ENCODE measurements at regions not wholly inside any gene's neighbourhood (a gene's known extent, or its start where the extent isn't known, plus 50 kb on each side); places are given as distances from the start of the nearest gene placed in this dataset.

DNA sequence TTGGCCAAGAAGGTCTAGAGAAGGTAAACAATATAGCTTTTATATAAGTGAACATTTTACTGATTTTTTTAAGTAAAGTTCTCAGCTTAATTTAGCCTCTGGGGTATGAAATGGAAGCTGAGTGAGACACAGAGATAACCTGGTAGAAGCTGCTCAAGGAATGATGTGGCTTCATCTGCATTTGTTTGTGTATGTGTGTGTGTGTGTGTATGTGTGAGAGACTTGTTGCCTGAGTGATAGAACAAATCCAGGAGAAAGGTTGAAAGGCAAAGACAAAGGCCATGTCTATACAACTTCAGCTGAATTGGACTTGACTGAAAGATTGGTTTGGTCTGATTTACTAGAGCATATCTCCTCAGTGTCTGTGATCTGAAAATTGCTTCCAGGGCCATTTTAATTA, 63.6 kb downstream of the PCDH7 start:
- no peak for DNase-seq

DNA sequence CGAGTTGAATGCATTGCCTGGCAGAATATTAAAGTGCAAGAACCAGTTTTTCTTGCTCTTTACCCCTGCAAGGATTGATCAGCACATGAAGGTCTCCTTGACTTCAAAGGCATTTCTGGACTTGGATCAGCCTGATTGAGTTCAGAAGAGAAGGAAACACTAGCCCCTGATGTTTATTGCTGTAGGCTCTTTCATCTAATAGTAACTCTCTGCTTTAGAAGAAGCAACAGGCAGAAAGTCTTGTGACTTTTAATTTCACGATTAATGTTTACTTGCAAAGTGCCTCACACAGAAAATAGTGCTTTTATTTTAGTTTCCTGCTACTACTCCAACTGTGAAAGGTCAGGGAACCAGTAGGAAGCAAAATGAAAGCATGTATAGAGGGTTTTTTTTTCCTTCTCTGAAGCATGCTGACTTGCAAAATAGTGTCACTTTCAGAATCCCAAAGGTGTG, 69.1 kb downstream of the PCDH7 start:
- DNase-seq: no peak

DNA sequence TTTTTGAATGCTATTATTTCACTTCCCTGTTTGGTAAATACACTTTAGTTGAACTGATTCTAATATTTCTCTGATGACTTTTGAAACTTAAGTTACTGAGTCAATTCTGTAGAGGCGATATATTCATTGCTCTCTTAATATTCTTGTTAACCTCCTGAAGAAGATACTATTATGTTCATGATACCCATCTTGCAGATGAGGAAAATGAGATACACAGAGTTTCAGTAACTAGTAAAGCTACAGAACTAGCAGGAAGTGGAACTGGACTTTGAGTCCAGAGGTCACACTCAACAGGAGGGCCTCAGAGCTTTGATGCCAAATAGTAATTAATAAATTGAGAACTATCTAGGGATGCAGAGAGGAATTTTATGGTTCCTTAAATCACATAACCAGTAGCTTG, 70.0 kb downstream of the PCDH7 start:
- DNase-seq: no peak

DNA sequence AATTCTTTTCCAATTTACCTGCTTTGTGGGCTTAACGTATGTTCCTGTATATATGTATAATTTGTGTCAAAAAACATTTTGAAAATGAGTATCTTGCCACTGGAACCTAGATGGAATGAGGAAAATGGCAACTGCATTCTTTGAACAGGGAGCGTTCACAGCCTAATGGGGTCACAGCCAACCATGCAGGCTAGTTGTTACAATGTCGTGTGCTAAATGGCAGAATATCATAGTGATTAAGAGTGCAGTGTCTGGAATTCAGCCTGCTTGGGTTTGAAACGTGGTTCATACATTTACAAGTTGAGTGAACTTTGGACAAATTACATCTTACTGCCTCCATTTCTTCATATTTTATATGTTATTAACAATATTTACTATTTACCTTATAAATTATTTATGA, 70.8 kb downstream of the PCDH7 start:
- DNase-seq: no peak

DNA sequence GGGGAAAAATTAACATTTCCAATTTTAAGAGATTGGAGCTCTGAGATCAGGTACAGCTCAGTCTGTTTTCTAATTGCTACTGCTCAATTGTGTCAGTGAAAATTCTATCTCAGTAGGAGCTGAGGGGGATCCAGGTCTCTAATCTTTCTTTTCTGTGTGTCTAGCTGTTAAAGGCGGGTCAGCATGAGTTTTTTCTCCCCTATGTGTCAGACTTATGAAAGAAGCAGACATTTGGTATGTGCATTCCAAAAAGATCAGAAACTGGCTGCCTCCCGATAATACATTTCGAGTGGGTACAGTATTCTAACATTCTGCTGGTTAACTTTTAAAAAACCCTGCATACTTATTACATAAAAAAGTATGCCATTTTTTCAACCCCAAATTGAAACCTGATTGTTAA, 72.4 kb downstream of the PCDH7 start:
- no peak for DNase-seq

DNA sequence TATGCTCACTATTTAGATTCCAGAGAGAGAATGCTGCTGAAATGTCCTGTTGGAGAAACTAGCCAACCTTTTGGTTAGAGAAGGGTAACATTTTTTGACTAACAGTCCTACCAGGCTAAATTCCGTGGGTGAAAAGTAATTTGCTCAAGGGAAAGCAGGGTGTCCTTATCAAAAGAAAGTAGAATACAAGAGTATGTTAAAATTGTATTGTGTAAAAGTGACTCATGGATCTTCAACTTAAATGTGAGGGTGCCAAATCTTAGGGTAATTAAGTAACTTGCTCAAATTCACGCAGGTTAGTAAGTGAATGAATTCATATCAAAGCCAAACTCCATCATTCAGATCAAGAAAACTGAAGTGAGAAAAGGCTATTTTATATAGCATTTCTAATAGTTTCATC, 81.7 kb downstream of the PCDH7 start:
- no peak for DNase-seq

DNA sequence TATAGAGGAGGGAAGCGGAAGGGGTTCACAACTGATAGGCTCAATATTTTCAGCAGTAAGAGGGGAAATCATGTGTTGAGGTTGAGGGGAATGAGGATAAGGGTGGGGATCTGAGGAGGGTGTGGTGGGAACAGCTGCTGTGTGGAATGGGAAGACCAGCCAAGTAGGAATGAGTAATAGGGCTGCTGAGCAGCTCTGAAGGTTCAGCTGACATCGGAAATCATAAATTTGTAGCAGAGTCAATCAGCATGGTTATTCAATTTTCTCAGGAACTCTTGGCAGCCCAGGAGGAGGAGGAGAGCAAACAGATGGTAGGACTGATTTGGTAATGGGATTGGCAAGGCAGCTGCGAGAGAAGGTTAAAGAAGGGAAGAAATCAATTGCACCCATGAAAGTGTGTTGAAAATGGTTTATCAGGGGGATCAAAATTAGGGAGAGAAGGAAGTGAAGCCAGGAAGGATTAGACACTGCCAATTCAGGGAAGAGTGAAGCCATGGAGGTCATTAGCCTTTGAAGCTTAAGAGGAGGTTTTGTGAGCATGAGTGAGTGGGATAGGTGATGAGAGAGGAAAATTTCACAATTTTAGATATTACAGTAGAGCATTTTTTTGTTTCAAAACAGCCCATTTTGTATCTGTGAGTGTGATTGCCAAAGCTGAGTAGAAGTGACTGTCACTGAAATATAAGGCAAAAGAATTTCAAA, 82.6 kb downstream of the PCDH7 start:
- no peak for DNase-seq

DNA sequence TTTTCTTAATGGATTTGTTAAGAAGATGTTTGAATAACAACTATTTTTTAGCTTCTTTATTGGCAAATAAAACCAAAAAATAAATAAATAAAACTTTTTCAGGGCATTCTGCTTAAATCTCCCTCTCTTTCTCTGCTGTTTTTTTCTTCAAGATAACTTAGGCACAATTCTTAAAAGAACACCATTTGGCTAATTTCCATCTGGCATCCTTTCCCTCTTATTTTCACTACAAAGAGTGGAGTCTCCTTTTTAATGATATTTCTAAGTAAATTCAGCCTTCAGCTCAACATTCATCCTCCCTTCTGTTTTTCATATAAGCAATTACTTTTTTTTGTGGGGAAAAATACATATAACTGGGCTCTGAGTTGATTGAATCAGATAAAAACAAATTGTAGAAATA, 88.1 kb downstream of the PCDH7 start:
- DNase-seq: no peak

DNA sequence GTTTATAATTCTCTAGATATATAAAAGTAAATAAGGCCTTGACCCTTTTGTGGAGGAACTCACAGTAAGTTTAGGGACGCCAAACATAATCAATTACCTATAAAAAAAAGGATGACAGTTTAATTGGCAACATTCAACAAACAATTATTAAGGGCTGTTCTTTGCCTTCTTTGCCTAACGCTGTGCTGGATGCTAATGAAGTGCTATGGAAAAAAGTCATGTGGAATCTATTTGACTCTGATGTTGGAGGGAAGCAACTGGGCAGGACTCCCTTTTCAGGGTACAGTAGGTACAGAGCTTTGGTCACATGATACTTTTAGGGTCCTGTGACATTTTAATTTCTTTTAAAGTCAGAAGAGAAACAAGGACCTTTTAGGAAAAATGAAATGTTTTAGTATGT, 91.1 kb downstream of the PCDH7 start:
- DNase-seq: no peak

DNA sequence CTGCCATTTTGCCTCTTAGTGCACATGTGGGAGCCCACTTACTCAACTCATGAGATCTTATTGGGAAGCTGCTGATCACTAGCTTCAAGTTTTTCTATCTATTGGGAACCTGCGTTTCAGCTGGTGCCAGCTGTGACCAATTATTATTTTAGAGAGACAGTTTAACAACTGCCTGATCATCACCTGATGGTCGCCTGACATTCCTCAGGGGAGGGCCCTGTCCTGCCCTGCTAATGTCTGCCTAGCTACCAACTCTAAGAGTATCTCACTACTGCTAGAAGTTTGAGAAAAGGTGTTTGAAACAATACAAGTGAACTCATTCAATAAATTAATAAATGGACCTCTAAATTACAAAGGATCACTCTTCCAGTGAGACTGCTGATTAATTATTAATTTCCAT, 95.5 kb downstream of the PCDH7 start:
- DNase-seq: no peak

DNA sequence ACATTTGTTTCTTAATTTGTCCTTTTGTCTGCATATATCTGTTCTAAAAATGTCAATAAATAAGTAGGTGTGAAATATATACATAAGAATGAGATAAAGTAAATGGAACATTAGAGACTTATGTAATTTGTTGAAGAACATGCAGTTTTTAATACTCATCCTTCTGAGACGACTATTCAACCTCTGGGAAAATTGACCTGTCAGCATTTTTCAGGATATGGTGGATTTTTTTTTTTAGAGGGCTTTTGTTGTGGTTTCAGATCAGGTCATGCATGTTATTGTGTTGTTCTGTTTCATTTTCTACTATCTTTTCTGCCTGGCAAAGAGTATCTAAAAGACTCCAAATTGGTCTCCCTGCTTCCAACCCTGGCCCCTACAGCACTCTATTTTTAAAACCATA, 97.3 kb downstream of the PCDH7 start:
- DNase-seq: no peak

DNA sequence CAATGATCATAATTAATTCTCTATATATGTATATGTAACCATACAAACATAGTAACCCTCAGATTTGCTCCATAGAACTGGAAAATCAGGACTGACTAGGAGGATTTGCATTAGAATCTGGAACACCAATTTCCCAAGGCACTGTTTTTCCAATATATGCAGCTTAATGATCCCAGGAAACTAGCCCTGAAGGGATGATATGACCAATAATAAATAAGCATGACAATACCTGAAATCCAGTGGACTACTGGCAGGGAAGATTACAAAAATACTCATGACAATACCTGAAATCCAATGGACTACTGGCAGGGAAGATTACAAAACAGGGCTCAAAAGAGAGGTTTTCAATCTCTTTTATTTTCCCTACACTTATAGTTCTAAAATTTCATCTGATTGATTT, 98.4 kb downstream of the PCDH7 start:
- no peak for DNase-seq

DNA sequence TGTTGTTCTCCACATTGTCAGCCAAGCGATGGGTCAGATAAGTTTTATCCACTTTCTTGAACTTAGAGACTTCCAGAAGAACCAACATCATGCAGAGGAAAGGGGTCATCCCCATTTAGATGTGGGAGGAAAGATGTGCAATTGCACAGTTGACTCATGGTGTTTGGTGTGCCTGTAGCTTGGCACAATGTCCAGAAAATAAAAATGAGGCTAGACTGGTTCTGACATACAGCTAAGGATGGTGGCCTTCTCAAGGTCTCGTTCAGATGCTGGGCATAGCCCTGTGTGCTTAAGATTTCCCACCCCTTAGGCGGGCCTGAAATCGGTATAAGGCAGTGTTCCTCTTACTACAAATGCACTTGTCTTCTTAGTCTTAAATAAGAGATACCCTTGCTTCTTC, 101.1 kb downstream of the PCDH7 start:
- DNase-seq: no peak

DNA sequence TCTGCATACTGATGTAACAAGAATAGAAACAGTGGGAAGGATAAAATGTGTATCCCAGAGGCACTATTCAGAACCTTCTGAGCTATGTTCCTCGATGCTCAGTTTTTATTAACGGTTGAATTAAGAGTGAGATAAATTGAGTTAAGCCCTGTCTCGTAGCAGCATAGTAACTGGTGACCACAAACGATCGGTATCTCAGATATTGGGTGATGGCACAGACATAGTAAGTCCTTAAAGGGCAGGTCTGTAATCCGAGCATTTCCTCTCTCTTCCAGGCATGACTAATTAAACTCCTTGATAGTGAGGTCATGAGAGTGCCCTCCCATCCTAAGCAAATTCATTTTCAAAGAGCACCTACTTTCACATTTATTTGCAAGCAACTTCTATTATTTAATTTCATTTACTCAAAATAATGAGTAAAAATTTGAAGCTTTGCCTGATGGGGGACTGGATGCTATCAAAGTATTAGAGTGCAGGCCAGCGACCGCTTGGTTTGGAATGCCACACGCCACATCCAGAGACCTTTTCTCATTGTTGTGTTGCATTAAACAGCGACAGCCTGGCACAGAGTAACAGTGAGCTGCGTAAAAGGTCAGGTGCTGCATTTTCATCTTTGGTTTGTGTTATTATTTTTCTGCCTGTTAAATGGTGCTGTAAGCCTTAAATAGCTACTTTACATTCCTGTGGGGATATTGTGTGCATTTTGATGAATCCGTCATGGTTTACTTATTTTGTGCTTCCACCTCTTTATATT, 101.9 kb downstream of the PCDH7 start:
- no peak for DNase-seq

DNA sequence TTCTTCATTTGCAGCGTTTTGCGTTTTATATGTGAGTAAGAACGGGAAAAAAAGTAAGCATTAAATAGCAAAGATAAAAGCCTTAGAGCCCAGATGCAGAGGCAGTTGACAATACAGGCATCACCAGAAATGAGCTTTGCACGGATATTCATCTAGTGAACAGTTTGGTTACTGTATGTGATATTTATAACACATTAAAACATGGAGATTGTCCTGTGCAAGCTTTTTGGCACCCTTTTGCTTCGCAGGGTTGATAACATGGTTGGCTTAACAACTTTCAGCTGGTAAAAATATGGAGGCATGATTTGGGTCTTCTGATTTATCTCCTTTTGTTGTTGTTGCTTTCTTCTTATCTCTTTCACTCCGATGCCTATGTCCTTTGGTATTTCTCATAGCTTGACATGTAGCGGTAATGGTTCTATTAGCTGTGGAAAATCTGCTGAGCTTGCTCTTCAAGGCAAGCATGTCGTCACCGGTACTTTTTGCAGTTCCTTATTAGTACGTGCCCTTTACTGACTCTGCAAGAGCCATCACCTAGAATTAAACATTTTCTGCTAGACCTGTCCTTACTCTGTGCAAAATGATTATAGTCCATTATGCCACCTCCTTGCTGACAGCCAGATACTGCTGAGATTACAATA, 102.9 kb downstream of the PCDH7 start:
- no peak for DNase-seq

DNA sequence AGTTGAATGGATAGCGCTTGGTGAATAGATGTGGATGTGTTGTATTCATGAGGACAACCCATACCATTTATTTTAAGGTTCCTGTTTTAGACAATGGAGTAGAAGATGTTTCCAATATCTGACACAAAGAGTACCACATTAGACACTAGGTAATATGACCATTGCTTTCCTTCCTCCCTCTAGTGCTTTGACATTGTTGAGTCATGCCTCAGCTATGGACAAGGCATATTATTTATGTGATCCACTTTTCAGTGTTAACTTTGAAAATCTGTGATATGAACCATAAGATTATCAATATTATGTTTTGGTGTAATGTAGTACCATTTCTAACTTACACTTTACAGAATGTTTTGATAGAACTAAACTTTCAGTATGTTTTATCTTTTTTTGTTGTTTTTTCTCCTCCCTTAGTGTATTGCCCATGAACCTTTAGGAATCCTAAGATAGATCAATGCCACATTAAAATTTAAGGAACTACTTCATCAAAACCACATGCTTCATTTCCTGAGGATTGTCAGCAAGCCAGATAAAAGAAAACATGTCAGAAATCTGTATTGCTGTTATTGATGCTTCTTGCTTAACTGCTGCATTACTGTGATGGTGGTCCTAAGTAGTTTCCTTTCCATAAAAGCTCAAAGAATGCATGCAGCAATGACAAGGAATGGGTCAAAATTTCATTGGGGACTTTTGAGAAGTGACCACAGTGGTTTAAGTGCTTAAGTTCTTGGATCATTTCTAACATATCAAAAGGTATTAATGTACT, 105.0 kb downstream of the PCDH7 start:
- DNase-seq: no peak

DNA sequence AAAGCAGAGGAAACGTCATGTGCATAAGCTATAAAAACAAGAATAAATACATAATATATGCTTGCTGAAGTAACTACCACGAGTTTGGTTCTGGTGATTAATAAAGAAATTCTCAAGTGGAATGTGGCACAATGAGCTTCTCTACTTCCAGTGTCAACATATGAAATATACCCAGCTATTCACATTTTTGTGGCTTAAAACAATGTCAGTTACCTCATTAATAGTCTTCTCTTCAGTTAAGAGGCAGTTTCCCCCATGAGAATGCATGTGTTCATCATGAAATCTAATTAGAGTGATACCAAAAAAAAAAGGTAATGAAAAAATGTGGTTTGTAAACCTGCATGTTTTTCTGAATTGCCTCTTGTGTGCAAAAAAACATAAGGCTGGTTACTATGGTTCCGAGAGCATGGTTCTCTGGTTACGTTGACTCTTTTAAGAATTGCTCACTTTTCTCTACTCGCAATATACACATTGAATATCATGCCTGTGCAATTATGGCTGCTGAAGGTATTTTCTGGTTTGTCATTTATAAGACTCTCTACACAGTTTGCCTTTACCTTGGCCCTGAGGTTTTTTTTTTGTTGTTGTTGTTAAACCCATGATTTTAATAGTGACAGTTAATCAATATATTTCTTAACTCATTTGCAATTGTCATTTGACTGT, 108.2 kb downstream of the PCDH7 start:
- DNase-seq: no peak

DNA sequence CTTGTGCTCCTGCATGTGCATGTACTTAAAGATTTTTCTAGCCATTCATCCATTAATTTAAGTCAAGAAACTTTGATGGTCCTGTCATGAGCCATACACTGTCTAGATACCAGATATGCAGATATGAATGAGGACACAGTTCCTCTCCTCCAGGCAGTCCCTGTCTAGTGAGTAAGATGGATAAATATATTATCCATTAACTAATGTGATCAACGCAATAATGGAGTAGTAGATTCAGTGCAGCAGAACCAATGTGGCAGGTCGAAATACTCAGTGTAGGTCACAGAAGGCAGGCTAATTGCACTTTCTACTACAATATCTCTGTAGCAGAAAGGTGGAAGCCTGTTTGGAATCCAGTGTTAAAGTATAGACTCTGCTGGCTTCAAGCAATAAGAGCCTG, 112.5 kb downstream of the PCDH7 start:
- DNase-seq: no peak

DNA sequence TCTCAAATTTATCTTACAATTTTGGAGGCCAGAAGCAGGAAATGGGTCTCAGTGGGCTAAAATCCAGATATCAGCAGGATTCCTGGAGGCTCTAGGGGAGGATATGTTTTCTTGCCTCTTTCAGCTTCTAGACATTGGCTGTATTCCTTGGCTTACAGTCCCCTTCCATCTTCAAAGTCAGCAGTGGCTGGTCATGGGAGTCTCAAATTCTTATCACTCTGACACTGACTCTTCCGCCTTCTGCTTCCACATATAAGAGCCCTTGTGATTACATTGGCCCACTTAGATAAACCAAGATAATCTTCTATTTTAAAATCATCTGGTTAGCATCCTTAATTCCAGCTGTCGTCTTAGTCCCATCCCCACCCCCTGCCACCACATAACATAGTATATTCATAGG, 113.0 kb downstream of the PCDH7 start:
- no peak for DNase-seq

DNA sequence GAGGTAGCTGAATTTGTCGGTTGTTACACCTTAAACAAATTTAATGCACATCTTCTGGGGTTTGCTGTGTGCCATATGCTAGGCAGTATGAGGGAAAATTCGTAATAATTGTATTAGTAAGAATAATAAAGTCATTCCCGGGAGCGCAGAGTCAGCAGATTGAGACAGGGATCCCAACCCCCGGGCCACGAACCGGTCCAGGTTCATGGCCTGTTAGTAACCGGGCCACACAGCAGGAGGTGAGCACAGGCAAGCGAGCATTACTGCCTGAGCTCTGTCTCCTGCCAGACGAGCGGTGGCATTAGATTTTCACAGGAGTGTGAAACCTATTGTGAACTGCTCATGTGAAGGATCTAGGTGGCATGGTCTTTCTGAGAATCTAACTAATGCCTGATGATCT, 114.9 kb downstream of the PCDH7 start:
- no peak for DNase-seq

DNA sequence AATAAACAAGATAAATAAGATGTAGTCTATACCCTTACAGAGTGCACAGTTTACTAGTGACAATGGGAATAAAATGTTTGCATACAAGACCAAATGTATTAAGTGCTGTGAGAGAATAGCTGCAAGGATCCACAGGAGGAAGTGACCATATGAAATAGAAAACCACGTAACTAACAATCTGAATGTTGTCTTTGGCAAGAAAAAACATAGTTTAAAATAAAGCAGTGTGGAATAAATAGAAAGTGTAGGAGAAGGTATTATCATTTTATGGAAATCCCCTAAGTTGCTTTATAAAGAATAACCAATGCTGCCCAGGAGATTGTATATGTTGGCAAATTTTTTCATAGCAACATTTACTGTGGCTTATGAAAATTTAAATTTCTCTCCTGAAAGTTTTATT, 116.1 kb downstream of the PCDH7 start:
- DNase-seq: no peak

DNA sequence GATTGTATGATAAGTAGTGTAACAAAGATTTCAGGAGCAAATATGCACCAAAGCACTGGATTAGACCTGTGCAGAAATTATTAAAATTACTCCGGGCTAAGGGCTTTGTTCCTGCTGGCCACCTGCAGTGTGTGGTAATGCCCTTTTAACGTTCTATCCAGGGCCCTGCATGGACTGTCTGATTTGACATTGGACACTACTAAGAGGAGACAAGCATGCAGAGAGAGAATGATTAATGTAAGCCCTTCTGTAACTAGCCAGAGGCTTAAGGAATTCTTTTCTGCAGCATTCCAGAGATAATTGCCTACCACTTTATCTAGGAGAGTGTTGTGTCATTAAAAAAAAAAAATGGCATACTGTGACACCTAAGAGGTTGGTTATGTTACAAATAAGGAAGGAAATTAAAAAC, 117.0 kb downstream of the PCDH7 start:
- no peak for DNase-seq

DNA sequence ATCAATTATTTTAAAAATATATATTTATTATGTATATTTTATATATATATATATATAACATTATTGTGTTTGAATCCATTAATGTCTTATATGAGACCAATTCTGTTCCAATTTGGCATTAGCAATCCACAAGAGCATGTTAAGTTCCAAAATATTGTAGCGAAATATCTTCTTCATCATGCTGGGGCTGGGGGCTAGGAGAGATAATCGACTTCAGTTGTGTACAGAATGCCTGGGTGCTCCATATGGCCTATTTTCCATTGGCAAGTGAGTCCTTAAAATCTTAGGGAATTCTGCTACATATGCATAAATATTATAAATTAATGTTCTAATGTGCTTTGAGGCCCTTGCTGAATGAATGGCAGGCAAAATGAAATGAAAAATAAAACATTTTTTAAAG, 117.7 kb downstream of the PCDH7 start:
- no peak for DNase-seq
